Neural cell (in vitro differentiated cells): ENCODE measurements at regions not wholly inside any gene's neighbourhood (a gene's known extent, or its start where the extent isn't known, plus 50 kb on each side); places are given as distances from the start of the nearest gene placed in this dataset.

Source experiments
- CTCF ChIP-seq: fragments of 450-650 bp; IDR thresholded peaks from 2 replicates; pipeline ENCODE4 v1.5.1; 2014; ENCODE audit warnings: antibody characterized with exemption, mild to moderate bottlenecking, moderate library complexity; ENCODE audit not compliant: poor library complexity, severe bottlenecking
- EP300 ChIP-seq: fragments of 450-650 bp; conservative IDR thresholded peaks from 2 replicates; pipeline ENCODE4 v1.6.1; 2014; ENCODE audit warnings: antibody characterized with exemption, mild to moderate bottlenecking, moderate library complexity; ENCODE audit not compliant: poor library complexity, severe bottlenecking
- EZH2 ChIP-seq: fragments of 200-600, 300-800 bp; shearing (Covaris generic), sonication (generic); IDR thresholded peaks from 2 replicates; pipeline ENCODE4 v1.6.1; 2014; ENCODE audit warnings: antibody characterized with exemption, low read length, borderline replicate concordance, mild to moderate bottlenecking; ENCODE audit not compliant: insufficient read depth, poor library complexity, severe bottlenecking
- MXI1 ChIP-seq: fragments of 450-650 bp; conservative IDR thresholded peaks from 2 replicates; pipeline ENCODE4 v1.6.1; 2014; ENCODE audit warnings: antibody characterized with exemption, mild to moderate bottlenecking; ENCODE audit not compliant: poor library complexity, severe bottlenecking
- POLR2AphosphoS5 ChIP-seq: IDR thresholded peaks from 2 replicates; pipeline ENCODE4 v1.6.1; 2012
- RAD21 ChIP-seq: fragments of 450-650 bp; conservative IDR thresholded peaks from 2 replicates; pipeline ENCODE4 v1.6.1; 2014; ENCODE audit warnings: antibody characterized with exemption, mild to moderate bottlenecking, moderate library complexity
- SMC3 ChIP-seq: fragments of 450-650 bp; conservative IDR thresholded peaks from 2 replicates; pipeline ENCODE4 v1.6.1; 2014; ENCODE audit warnings: antibody characterized with exemption, mild to moderate bottlenecking, moderate library complexity; ENCODE audit not compliant: poor library complexity
- TAF1 ChIP-seq: IDR thresholded peaks from 2 replicates; pipeline ENCODE4 v1.6.1; 2012; ENCODE audit warnings: low read depth
- TF ChIP-seq, protein P1 (sequence below): IDR thresholded peaks from 2 replicates; pipeline ENCODE4 v1.6.1; 2012; ENCODE audit warnings: borderline replicate concordance

- no peak for TF ChIP-seq CTCF
- TF ChIP-seq SMC3, result no peak
- no peak for TF ChIP-seq EZH2
- TF ChIP-seq, protein P1, sequence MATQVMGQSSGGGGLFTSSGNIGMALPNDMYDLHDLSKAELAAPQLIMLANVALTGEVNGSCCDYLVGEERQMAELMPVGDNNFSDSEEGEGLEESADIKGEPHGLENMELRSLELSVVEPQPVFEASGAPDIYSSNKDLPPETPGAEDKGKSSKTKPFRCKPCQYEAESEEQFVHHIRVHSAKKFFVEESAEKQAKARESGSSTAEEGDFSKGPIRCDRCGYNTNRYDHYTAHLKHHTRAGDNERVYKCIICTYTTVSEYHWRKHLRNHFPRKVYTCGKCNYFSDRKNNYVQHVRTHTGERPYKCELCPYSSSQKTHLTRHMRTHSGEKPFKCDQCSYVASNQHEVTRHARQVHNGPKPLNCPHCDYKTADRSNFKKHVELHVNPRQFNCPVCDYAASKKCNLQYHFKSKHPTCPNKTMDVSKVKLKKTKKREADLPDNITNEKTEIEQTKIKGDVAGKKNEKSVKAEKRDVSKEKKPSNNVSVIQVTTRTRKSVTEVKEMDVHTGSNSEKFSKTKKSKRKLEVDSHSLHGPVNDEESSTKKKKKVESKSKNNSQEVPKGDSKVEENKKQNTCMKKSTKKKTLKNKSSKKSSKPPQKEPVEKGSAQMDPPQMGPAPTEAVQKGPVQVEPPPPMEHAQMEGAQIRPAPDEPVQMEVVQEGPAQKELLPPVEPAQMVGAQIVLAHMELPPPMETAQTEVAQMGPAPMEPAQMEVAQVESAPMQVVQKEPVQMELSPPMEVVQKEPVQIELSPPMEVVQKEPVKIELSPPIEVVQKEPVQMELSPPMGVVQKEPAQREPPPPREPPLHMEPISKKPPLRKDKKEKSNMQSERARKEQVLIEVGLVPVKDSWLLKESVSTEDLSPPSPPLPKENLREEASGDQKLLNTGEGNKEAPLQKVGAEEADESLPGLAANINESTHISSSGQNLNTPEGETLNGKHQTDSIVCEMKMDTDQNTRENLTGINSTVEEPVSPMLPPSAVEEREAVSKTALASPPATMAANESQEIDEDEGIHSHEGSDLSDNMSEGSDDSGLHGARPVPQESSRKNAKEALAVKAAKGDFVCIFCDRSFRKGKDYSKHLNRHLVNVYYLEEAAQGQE, result no peak
- no peak for TF ChIP-seq TAF1
- no peak for TF ChIP-seq RAD21
- TF ChIP-seq POLR2AphosphoS5, result no peak
- TF ChIP-seq EP300, result no peak
- TF ChIP-seq MXI1, result no peak
These were observed 189.4 kb upstream of the MTPN start for GRCh38 chr7:136166521-136166920.
